Urinary bladder (tissue), 3 donors: ENCODE measurements at regions not wholly inside any gene's neighbourhood (a gene's known extent, or its start where the extent isn't known, plus 50 kb on each side); places are given as distances from the start of the nearest gene placed in this dataset.

Experiments
- DNase-seq: peaks from one replicate; pipeline ENCODE4 v3.0.0-alpha.2; 2015; ENCODE audit errors: extremely low spot score
- H3K27ac ChIP-seq: one replicate; pipeline ENCODE4 v1.5.1; 2013; ENCODE audit warnings: low read depth, mild to moderate bottlenecking, moderate library complexity
- H3K36me3 ChIP-seq: one replicate; pipeline ENCODE4 v1.6.1; 2013; ENCODE audit warnings: mild to moderate bottlenecking, moderate library complexity; ENCODE audit not compliant: insufficient read depth
- H3K4me1 ChIP-seq: one replicate; pipeline ENCODE4 v1.6.1; 2013; ENCODE audit warnings: mild to moderate bottlenecking, moderate library complexity; ENCODE audit not compliant: insufficient read depth
- H3K4me3 ChIP-seq: one replicate; pipeline ENCODE4 v1.5.1; 2013; ENCODE audit warnings: low read depth, low read length
- WGBS: extraction: QIAGEN DNeasy Blood & Tissue Kit; methylation state at CpG from one replicate; pipeline ENCODE4 v1.1.7; 2013; 5-methylcytosine and 5-hydroxymethylcytosine counted together
- donor health status: healthy with polysubstance abuse.
- donor health status: healthy.

DNA sequence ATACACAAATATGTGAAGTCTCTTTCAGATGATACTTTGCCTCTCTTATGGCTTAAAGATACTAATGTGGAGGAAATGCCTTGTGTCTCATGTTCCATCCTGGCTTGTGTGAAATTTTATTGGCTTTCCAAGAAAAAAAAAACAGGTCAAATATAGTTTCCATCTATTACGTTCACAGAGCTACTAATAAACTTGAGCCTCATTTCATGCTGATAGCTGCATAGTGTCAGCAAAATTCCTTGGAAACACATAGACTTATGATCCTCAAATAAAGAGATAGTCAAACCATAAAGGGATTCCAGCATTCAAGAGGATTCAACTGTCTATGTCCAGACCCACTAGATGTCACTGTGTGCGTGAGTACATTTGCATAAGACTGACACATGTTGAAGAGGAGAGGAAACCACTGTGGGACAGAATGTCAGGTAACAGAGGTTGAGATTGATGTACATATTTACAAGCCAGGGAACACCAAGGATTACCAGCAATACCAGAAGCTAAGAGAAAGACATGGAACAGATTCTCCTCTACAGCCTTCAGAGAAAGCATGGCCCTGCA lies 266.6 kb downstream of the COL12A1 start:
- no peak overlapping the region for H3K27ac ChIP-seq
- 56% methylated on average over 2 of the region's 2 CpGs for WGBS
- DNase-seq = no peak

DNA sequence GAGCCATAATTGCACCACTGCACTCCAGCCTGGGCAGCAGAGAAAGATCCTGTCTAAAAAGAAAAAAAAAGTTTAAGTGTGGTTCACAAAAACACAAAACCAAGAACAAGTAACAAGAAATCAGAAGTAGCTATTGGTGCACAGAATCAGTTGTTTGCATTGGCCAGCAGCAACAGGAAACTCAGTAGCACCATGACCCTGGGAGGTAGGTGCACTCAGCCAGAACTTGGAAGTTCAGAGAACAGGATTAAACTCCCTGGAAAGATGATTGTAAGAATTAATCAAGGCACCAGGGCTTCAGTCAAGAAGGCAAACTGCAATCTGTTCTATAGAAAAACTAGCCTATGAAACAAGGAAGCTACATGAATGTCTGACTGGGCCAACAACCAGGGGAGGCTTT lies 267.9 kb downstream of the COL12A1 start:
- H3K4me3 ChIP-seq = no peak overlapping the region

More for the DNA sequence above, 266.6 kb downstream of the COL12A1 start:
- no peaks in the 10 kb centered on the region for H3K36me3 ChIP-seq
- H3K4me3 ChIP-seq = no peak overlapping the region
- H3K4me1 ChIP-seq = no peaks in the 10 kb centered on the region

DNA sequence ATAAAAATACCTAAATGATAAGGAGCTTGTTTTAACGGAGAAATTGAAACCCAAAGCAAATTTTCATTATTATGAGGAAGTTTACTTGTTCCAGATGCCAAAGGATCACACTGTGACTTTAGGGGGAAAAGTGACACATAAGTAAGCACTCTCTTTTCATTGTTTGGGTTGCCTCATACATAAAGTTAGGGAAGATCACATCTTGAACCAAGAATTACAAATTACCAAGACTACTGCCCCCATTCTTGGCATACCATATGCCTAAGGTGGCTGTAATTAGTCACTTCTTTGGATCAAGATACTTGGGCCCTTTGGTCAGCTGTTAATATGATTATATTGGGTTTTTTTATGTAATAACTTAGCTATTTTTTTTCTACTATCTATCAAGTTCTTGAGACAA lies 269.0 kb downstream of the COL12A1 start:
- Histone ChIP-seq H3K36me3 (no peaks in the 10 kb centered on the region), H3K4me3 (no peak overlapping the region), H3K27ac (no peak overlapping the region), H3K4me1 (no peaks in the 10 kb centered on the region)
- 54% methylated on average over 1 of the region's 1 CpG for WGBS
- DNase-seq = no peak

More for the DNA sequence above, 267.9 kb downstream of the COL12A1 start:
- Histone ChIP-seq H3K4me1 (no peaks in the 10 kb centered on the region), H3K36me3 (no peaks in the 10 kb centered on the region), H3K27ac (no peak overlapping the region)
- DNase-seq = no peak

DNA sequence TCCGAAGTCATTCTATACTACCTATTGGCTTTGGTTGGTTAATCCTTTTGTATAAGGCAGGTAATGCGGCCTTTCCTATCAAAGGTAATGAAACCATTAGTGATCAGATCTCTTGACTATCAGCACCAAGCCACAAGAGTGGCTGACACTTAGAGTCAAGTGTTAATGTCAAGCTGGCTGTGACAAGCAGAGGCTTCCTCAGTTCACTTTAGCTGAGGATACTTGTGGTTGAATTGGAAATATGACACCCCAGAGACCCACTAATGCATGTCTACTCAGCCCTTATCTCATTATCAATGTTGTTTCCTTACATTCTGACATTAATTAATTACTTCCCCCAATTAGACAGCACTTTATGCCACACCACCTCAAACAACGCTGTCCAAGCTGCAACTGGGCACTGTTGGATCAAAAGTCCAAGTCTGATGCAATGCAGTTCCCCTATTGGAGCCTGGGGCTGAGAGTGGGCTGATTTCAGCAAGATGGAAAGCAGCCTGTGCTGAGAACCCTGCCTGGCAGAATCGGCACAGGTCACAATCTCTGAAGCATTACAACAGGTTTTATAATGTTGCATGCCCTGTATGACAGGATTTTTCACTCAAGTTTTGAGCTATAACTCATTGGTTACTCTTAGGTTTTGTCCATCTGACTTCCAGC lies 273.5 kb downstream of the COL12A1 start:
- H3K4me3 ChIP-seq = no peak overlapping the region
- no peak for DNase-seq
- H3K27ac ChIP-seq = no peak overlapping the region
- 79% methylated on average over 4 of the region's 4 CpGs for WGBS
- no peaks in the 10 kb centered on the region for H3K4me1 ChIP-seq
- no peaks in the 10 kb centered on the region for H3K36me3 ChIP-seq

DNA sequence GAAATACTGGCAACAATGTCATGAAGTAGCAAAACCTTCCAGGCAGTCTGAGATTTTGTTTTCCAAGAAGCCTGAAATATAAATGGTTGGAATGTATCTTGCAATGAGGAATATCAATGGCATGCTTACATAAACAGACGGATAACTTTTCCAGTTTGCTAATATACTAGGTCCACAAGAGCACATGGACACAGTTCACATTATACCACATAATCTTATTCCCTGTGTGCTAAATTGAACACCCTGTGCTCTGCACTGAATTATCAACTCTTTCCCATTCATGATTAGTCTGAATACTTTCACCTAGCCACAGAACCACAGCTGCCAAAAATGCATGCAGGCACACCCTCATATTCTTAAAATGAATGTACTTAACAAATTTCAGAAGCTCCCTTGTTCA lies 274.3 kb downstream of the COL12A1 start:
- H3K4me3 ChIP-seq = no peak overlapping the region
- no peaks in the 10 kb centered on the region for H3K4me1 ChIP-seq
- DNase-seq = no peak
- H3K36me3 ChIP-seq = no peaks in the 10 kb centered on the region
- no peak overlapping the region for H3K27ac ChIP-seq
- 28% methylated on average over 1 of the region's 1 CpG for WGBS

DNA sequence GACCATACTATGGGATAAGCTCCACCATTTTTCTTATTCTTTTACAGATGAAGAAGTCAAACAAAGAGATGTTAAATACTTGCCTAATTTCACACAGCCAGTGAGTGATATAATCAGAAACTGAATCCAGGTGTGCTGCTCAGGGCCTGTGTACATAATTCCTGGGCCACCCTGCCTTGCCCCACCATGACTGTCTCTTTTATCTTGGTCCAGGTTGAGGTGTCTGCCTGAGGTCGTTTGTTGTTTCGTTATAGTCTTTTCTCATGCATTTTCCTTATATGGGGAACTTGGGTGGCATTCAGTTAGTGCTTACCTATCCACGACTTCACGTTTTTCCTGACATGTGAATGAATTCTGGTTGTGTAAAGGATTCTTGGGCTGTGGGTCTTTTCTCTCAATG lies 277.6 kb downstream of the COL12A1 start:
- H3K27ac ChIP-seq = no peak overlapping the region
- H3K4me1 ChIP-seq = no peaks in the 10 kb centered on the region
- 83% methylated on average over 4 of the region's 4 CpGs for WGBS
- H3K36me3 ChIP-seq = no peaks in the 10 kb centered on the region
- no peak for DNase-seq
- H3K4me3 ChIP-seq = no peak overlapping the region

DNA sequence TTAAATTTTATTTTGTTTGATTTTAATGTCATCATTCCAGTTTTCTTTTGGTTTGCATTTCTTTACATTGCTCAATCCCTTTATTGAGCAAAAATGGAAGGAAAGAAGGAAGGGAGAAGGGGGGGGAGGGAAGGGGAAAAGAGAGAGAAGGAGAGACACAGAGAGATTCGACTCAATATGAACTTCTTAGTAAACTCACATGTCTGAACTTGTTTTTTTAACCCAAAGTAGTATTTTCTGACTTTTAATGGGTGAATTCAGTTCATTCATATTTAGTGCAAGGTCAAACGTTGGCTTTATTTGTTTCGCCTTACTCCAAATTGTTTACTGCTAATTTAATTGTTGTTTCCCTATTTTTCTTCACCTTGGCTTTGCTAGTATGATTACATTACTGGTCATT lies 278.6 kb downstream of the COL12A1 start:
- H3K4me3 ChIP-seq = no peak overlapping the region
- WGBS = 84% methylated on average over 3 of the region's 3 CpGs
- no peaks in the 10 kb centered on the region for H3K4me1 ChIP-seq
- H3K27ac ChIP-seq = no peak overlapping the region
- H3K36me3 ChIP-seq = no peaks in the 10 kb centered on the region
- no peak for DNase-seq

DNA sequence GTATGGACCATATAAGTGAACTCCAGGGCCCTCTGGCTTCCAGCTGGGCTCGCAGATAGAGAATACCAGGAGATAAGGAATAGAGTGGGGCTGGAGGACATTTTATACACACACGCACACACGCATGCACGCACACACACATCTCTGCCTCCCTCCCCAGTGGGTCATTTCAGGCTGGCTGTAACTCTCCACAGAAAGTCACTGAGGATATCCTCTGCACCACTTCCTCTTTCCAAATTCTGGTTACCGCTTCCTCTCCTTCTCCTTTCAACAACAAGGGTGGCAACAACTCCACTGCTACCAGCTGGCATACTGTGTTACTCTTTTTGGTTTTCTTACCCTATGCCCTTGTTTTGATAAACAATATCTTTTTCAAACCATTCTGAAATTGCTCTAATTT lies 280.2 kb downstream of the COL12A1 start:
- no peak overlapping the region for H3K27ac ChIP-seq
- no peak for DNase-seq
- no peak overlapping the region for H3K4me3 ChIP-seq
- no peaks in the 10 kb centered on the region for H3K4me1 ChIP-seq
- no peaks in the 10 kb centered on the region for H3K36me3 ChIP-seq
- 82% methylated on average over 5 of the region's 5 CpGs for WGBS

DNA sequence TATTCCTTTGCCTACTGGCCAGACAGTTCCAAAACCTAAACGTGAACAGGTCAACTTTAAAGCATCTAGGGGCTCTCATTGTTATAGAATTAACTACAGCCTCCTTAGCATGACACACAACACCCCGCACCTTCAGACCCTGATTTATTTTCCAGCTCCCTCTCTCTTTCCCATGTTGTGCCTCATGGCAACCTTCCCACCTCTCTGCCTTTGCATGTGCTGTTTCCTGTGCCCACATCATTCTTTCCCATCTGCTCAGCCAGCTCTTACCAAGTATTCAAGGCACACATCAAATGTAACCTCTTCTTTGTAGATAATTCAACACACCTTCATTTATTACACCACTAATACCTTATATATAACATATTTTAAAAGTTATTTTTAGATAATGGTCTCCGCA lies 291.0 kb downstream of the COL12A1 start:
- Histone ChIP-seq H3K36me3 (no peaks in the 10 kb centered on the region), H3K27ac (no peak overlapping the region), H3K4me3 (no peak overlapping the region), H3K4me1 (no peaks in the 10 kb centered on the region)
- WGBS = 83% methylated on average over 3 of the region's 3 CpGs
- no peak for DNase-seq

DNA sequence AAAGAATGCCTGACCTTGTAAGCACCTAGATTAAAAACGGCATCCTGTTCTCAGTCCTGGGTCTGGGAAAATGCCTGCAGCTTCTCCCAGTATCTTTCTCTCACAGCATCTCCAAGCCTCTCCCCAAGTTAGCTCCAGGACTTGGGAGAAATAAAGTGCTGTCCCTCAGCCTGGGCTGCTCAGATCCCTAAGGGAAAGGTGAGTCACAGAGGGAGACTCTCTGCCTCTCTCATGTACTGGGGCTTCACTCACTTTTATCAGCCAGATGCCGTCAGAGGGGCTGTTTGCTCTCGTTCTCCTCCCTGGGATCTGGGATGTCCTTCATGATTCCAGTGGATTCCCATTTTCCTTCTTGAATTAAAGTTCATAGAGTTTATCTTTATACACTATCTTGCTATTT lies 293.6 kb downstream of the COL12A1 start:
- H3K4me1 ChIP-seq = no peaks in the 10 kb centered on the region
- no peak overlapping the region for H3K4me3 ChIP-seq
- no peak overlapping the region for H3K27ac ChIP-seq
- WGBS = 48% methylated on average over 3 of the region's 3 CpGs
- no peaks in the 10 kb centered on the region for H3K36me3 ChIP-seq
- no peak for DNase-seq

DNA sequence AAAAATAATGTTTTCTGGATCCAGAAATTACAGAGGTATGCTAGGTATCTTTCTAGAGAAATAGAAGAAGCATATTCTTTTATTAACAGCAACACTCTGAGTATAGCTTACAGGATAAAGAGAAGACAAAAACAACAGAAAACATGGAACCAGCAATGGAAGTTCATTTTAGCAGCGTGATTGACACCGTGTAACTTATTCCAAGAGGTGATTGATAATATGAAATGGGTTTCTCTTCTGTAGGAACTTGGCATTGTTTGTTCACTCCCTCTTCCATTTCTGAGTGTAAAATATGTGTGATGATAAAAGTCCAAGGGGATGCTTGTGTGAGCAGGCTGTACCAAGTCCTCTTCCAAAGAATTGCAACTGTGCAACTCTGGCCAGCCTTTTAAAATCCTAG lies 303.0 kb downstream of the COL12A1 start:
- H3K36me3 ChIP-seq = no peaks in the 10 kb centered on the region
- 98% methylated on average over 2 of the region's 2 CpGs for WGBS
- H3K4me1 ChIP-seq = no peaks in the 10 kb centered on the region
- no peak overlapping the region for H3K27ac ChIP-seq
- no peak overlapping the region for H3K4me3 ChIP-seq
- DNase-seq = no peak

DNA sequence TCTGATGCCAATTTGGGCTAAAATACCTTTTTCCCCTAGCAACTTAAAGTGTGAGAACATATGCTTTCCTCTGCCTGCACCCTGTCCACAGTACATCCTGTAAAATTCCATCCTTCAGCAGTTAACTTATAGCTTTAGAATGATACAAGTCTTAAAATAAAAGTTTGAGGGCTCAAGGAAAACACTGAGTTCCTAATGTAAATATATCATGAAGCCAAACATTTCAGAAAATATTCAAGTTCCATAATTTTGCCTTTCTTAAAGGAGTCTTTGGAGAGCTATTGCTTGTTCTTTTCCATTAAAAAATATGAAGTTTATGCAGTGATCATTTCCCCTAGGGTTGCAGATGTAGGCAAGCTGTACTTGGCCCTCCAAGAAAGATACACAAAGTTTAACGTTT lies 303.8 kb downstream of the COL12A1 start:
- Histone ChIP-seq H3K36me3 (no peaks in the 10 kb centered on the region), H3K4me1 (no peaks in the 10 kb centered on the region), H3K27ac (no peak overlapping the region), H3K4me3 (no peak overlapping the region)
- no peak for DNase-seq
- WGBS = 46% methylated on average over 1 of the region's 1 CpG

DNA sequence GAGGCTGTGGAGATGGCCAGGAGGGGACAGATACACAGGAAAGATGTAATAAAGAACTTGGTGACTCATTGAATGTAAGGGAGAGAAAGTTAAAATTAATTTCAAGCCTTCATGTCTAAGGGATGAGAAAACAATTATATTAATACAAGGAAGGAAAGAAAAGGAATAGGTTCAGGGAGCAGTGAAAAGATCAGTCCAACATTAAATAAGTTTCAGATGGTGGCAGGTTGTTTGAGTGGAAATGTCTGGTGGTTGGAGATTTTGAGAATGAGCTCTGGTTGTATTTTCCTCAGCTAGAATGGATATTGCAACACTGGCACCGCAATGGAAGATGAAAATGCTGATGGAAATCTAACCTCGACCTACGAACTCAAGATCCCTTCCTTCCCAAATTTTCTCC lies 304.3 kb downstream of the COL12A1 start:
- H3K36me3 ChIP-seq = no peaks in the 10 kb centered on the region
- DNase-seq = no peak
- no peak overlapping the region for H3K27ac ChIP-seq
- WGBS = 88% methylated on average over 3 of the region's 3 CpGs
- H3K4me1 ChIP-seq = no peaks in the 10 kb centered on the region
- H3K4me3 ChIP-seq = no peak overlapping the region

DNA sequence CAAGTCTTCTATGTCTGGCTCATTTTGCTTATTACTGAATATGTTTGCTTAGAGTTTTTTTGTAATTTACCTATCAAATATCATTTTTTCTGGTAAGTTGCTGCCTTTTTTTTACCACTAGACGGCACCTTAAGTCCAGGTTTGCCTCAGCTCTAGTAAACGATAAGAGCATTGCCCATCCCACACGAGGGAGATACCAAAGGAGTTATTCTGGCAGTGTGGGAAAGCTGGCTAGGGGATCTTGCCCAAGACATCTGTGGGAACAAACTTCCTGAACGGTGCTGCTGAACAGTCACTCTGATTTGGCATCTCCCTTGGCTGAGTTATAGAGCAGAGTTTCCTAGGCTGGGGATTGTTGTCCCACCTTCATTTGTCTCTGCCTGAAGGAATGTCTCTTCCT lies 306.4 kb downstream of the COL12A1 start:
- H3K4me3 ChIP-seq = no peak overlapping the region
- 81% methylated on average over 4 of the region's 4 CpGs for WGBS

DNA sequence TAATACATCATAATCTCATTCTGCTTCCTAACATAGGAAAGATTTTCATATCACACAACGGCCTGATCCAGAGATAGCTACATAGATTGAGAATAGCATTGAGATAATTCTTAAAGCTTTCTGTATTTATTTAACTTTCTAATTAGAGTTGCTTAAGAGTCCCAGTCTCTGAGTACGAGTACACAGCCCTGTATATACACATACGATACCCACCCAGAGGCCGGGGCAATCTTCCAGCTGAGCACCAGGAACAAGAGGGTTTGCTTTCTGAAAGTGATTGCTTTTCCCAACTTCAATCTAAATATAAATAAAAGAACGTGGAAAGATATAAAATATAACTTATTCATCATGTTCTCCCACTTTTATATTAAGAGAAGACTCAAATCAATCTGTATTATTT lies 313.8 kb downstream of the COL12A1 start:
- H3K4me3 ChIP-seq = no peak overlapping the region
- H3K36me3 ChIP-seq = no peaks in the 10 kb centered on the region
- no peaks in the 10 kb centered on the region for H3K4me1 ChIP-seq
- whole genome bisulfite sequencing = 34% methylated on average over 5 of the region's 5 CpGs
- no peak for DNase-seq
- no peak overlapping the region for H3K27ac ChIP-seq

More for the DNA sequence above, 306.4 kb downstream of the COL12A1 start:
- H3K27ac ChIP-seq = no peak overlapping the region
- H3K4me1 ChIP-seq = no peaks in the 10 kb centered on the region
- no peaks in the 10 kb centered on the region for H3K36me3 ChIP-seq
- no peak for DNase-seq
